ENCODE measurements at regions not wholly inside any gene's neighbourhood (a gene's known extent, or its start where the extent isn't known, plus 50 kb on each side); places are given as distances from the start of the nearest gene placed in this dataset.

- DNase-seq (ENCODE audit: low read depth): no peak
- TF ChIP-seq, protein P1, sequence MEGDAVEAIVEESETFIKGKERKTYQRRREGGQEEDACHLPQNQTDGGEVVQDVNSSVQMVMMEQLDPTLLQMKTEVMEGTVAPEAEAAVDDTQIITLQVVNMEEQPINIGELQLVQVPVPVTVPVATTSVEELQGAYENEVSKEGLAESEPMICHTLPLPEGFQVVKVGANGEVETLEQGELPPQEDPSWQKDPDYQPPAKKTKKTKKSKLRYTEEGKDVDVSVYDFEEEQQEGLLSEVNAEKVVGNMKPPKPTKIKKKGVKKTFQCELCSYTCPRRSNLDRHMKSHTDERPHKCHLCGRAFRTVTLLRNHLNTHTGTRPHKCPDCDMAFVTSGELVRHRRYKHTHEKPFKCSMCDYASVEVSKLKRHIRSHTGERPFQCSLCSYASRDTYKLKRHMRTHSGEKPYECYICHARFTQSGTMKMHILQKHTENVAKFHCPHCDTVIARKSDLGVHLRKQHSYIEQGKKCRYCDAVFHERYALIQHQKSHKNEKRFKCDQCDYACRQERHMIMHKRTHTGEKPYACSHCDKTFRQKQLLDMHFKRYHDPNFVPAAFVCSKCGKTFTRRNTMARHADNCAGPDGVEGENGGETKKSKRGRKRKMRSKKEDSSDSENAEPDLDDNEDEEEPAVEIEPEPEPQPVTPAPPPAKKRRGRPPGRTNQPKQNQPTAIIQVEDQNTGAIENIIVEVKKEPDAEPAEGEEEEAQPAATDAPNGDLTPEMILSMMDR (IDR thresholded peaks at IDR 0.05; ENCODE audit: insufficient read depth, low read depth, low read length, missing control alignments): no peak
- H3K4me3 ChIP-seq (ENCODE audit: low read depth, low read length): no peak overlapping the region
These were observed 438.2 kb upstream of the PROK2 start for GRCh38 chr3:72223116-72223515.

DNA sequence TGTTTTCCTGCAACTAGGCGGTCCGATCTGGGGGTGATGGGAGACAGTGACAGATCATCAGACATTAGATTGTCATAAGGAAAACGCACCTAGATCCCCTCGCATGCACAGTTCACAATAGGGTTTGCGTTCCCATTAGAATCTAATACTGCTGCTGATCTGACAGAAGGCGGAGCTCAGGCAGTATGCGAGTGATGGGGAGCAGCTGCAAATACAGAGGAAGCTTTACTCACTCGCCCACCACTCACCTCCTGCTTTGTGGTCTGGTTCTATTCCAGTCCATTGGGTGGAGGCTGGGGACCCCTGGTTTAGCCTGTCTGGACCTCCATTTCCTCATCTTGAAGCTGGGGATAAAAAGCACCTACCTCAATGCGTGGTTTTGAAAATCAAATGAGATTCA, 437.5 kb upstream of the PROK2 start:
- DNase-seq (ENCODE audit: low read depth): no peak
- TF ChIP-seq, protein P1 (IDR thresholded peaks at IDR 0.05; ENCODE audit: insufficient read depth, low read depth, low read length, missing control alignments): no peak
- no peak overlapping the region for H3K4me3 ChIP-seq (ENCODE audit: low read depth, low read length)

GRCh38 chr3:72220946-72221345, 436.0 kb upstream of the PROK2 start:
- no peak for DNase-seq (ENCODE audit: low read depth)
- H3K4me3 ChIP-seq (ENCODE audit: low read depth, low read length): no peak overlapping the region
- TF ChIP-seq, protein P1 (IDR thresholded peaks at IDR 0.05; ENCODE audit: insufficient read depth, low read depth, low read length, missing control alignments): no peak

- no peak overlapping the region for H3K4me3 ChIP-seq (ENCODE audit: low read depth, low read length)
- TF ChIP-seq, protein P1 (IDR thresholded peaks at IDR 0.05; ENCODE audit: insufficient read depth, low read depth, low read length, missing control alignments): no peak
- DNase-seq (ENCODE audit: low read depth): no peak
These were observed 434.8 kb upstream of the PROK2 start for GRCh38 chr3:72219752-72220151.

DNA sequence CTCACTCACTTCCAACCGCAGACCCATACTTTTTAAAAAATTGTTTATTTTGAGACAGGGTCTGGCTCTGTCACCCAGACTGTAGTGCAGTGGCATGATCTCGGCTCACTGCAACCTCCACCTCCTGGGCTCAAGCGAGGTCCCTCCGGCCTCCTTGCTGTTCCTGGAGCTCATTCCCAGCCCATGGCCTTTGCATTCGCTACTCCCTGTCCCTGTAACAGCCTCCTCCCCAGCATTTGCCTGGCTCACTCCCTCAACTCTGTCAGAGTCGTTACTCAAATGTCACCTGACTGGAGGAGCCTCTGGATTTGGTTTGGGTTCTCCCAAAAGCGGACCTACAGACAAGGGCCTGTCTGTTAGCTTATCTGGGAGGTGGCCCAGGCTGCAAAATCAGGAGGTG, 432.6 kb upstream of the PROK2 start:
- no peak overlapping the region for H3K4me3 ChIP-seq (ENCODE audit: low read depth, low read length)
- TF ChIP-seq, protein P1 (IDR thresholded peaks at IDR 0.05; ENCODE audit: insufficient read depth, low read depth, low read length, missing control alignments): no peak
- no peak for DNase-seq (ENCODE audit: low read depth)

DNA sequence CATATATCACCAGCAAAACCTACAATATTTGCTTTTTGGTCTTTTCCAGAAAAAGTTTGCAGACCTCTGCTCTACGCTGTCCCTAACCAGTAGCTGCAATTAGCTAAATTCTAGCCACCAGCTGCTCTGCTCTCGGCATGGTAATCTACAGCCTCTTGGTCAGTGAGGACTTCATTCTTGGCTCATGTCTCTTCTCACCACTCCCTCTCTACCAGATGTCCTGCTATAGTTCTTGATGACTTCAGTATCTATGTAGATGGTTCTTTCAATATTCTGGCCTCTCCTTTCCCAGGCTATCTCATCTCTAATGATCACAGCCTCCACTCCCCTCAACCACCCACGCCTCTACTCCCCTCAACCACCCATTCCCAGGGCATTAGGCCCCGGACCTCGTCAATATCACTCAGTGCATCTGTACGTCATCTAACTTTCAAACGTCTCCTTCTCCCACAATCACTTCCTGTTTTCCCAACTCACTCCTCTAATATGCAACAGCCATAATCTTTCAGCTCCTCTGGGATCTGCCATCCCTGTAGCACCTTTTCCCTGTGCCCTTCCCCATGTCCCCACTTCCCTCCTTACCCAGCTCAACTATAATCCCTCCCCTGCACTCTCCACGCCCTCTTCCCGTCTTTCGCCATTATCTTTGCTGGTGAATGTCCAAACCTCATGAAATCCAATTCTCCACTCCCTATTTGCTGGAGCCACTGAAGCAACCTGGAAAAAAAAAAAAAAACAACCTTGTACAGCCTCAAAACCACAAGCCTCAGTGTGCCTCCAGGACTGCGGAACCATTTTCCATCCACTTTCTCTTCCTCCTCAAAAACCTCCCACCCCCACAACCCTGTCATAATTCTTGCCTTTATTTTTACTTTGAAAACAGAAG, 429.4 kb upstream of the PROK2 start:
- H3K4me3 ChIP-seq (ENCODE audit: low read depth, low read length): no peak overlapping the region
- TF ChIP-seq, protein P1 (IDR thresholded peaks at IDR 0.05; ENCODE audit: insufficient read depth, low read depth, low read length, missing control alignments): no peak
- no peak for DNase-seq (ENCODE audit: low read depth)

Data from GM12865 (cell line).